ENCODE measurements at regions not wholly inside any gene's neighbourhood (a gene's known extent, or its start where the extent isn't known, plus 50 kb on each side); places are given as distances from the start of the nearest gene placed in this dataset.

- no peak for DNase-seq (ENCODE audit: low read depth)
Observed at GRCh38 chr15:89399238-89400115, 64.9 kb upstream of the POLG start.

GRCh38 chr15:89398896-89399237 lies 64.2 kb upstream of the POLG start:
- no peak for DNase-seq (ENCODE audit: low read depth)

- no peak for DNase-seq (ENCODE audit: low read depth)
Observed at GRCh38 chr15:89397653-89398023, 63.0 kb upstream of the POLG start.

- DNase-seq (ENCODE audit: low read depth) = no peak
Observed at GRCh38 chr15:89396723-89397652, 62.4 kb upstream of the POLG start.

GRCh38 chr15:89395996-89396395 lies 61.4 kb upstream of the POLG start:
- DNase-seq (ENCODE audit: low read depth) = no peak

GRCh38 chr15:89395461-89395871 lies 60.8 kb upstream of the POLG start:
- no peak for DNase-seq (ENCODE audit: low read depth)

GRCh38 chr15:89395031-89395430 lies 60.4 kb upstream of the POLG start:
- no peak for DNase-seq (ENCODE audit: low read depth)

GRCh38 chr15:89393056-89393455 lies 58.4 kb upstream of the POLG start:
- no peak for DNase-seq (ENCODE audit: low read depth)

- no peak for DNase-seq (ENCODE audit: low read depth)
Observed at GRCh38 chr15:89391685-89392257, 57.1 kb upstream of the POLG start.

- DNase-seq (ENCODE audit: low read depth) = no peak
Observed at GRCh38 chr15:89389841-89390603, 55.4 kb upstream of the POLG start.

GRCh38 chr15:89387140-89387903 lies 52.7 kb upstream of the POLG start:
- DNase-seq (ENCODE audit: low read depth) = no peak

GRCh38 chr15:89385596-89386331 lies 51.1 kb upstream of the POLG start:
- no peak for DNase-seq (ENCODE audit: low read depth)

All from activated T-cell treated with anti-CD3 and anti-CD28 coated beads for 1 hour (primary cell).